Right ventricle myocardium inferior (tissue), 1 donor: ENCODE measurements at regions not wholly inside any gene's neighbourhood (a gene's known extent, or its start where the extent isn't known, plus 50 kb on each side); places are given as distances from the start of the nearest gene placed in this dataset.
"Not testable (repeated sequence)": the region's sequence is repeated elsewhere in the genome, so short reads cannot be mapped to it uniquely, and the experiment has no call there.

ENCODE experiments used
- ATAC-seq: fragments of 200-7000 bp; cut with Tn5 transposase; one replicate; pipeline ENCODE4 v1.9.1; 2020; ENCODE audit warnings: mild to moderate bottlenecking, moderate library complexity
- DNase-seq: peaks from one replicate; pipeline ENCODE4 v3.0.0; 2021; ENCODE audit errors: missing footprints
- intact Hi-C: fragments of 100-400 bp; cut with DNase I; formaldehyde crosslinking; loops from one replicate; pipeline ENCODE4 v1.11.0; 2022
- donor health status: DM: no; HTN: yes; CAD: no; lungs with severe emphysema.

GRCh38 chr14:81981307-81981675, 447.6 kb upstream of the SEL1L start:
- DNase-seq (no peak), ATAC-seq (no peak)
- intact Hi-C loops: no loop called here

- intact Hi-C loops: no loop called here
- ATAC-seq: no peak
- no peak for DNase-seq
Measured at GRCh38 chr14:81982046-81982445, 448.4 kb upstream of the SEL1L start.

GRCh38 chr14:81986005-81986404, 452.4 kb upstream of the SEL1L start:
- ATAC-seq: no peak
- intact Hi-C loops: no loop called here
- DNase-seq: no peak

- intact Hi-C loops: no loop called here
- DNase-seq (no peak), ATAC-seq (no peak)
Measured at GRCh38 chr14:81989211-81989610, 455.6 kb upstream of the SEL1L start.

- DNase-seq: no peak
- intact Hi-C loops: loop anchor here (5.0 kb wide), 1 partner anchor 278 kb away; no protein-coding TSS in a partner anchor
- ATAC-seq: no peak
Measured at GRCh38 chr14:81990312-81990761, 456.7 kb upstream of the SEL1L start.

GRCh38 chr14:81991998-81992397, 458.3 kb upstream of the SEL1L start:
- intact Hi-C loops: loop anchor here (5.0 kb wide), 1 partner anchor 280 kb away; no protein-coding TSS in a partner anchor
- no peak for ATAC-seq
- DNase-seq: no peak

- DNase-seq (no peak), ATAC-seq (no peak)
- intact Hi-C loops: loop anchor here (5.0 kb wide), 1 partner anchor 281 kb away; no protein-coding TSS in a partner anchor
Measured at GRCh38 chr14:81993432-81993831, 459.8 kb upstream of the SEL1L start.

GRCh38 chr14:82003426-82003825, 469.8 kb upstream of the SEL1L start:
- DNase-seq (no peak), ATAC-seq (no peak)
- intact Hi-C loops: no loop called here

- intact Hi-C loops: no loop called here
- ATAC-seq (no peak), DNase-seq (no peak)
Measured at GRCh38 chr14:82009076-82009475, 475.4 kb upstream of the SEL1L start.

- DNase-seq (no peak), ATAC-seq (no peak)
- intact Hi-C loops: no loop called here
Measured at GRCh38 chr14:82009993-82010392, 476.3 kb upstream of the SEL1L start.

- ATAC-seq: no peak
Measured at GRCh38 chr14:82011460-82011859, 477.8 kb upstream of the SEL1L start.

GRCh38 chr14:82029038-82029437, 495.4 kb upstream of the SEL1L start:
- no peak for DNase-seq
- intact Hi-C loops: no loop called here
- ATAC-seq: no peak

More at GRCh38 chr14:82011460-82011859, 477.8 kb upstream of the SEL1L start:
- intact Hi-C loops: no loop called here
- no peak for DNase-seq

GRCh38 chr14:82035397-82035796, 501.7 kb upstream of the SEL1L start:
- ATAC-seq (no peak), DNase-seq (no peak)
- intact Hi-C loops: no loop called here

- ATAC-seq, intact Hi-C loops, DNase-seq: not testable (repeated sequence)
Measured at GRCh38 chr14:82038066-82038465, 504.4 kb upstream of the SEL1L start.

GRCh38 chr14:82045339-82045738, 511.7 kb upstream of the SEL1L start:
- ATAC-seq (no peak), DNase-seq (no peak)
- intact Hi-C loops: no loop called here

- no peak for ATAC-seq
- intact Hi-C loops: no loop called here
- DNase-seq: no peak
Measured at GRCh38 chr14:82046512-82047226, 513.0 kb upstream of the SEL1L start.

- ATAC-seq: no peak
- intact Hi-C loops: no loop called here
- no peak for DNase-seq
Measured at GRCh38 chr14:82047777-82048470, 514.3 kb upstream of the SEL1L start.

GRCh38 chr14:82052778-82053177, 519.1 kb upstream of the SEL1L start:
- DNase-seq (no peak), ATAC-seq (no peak)
- intact Hi-C loops: no loop called here

- intact Hi-C loops: no loop called here
- ATAC-seq: no peak
- no peak for DNase-seq
Measured at GRCh38 chr14:82055515-82056115, 522.0 kb upstream of the SEL1L start.

- ATAC-seq: no peak
- no peak for DNase-seq
- intact Hi-C loops: no loop called here
Measured at GRCh38 chr14:82060219-82060618, 526.6 kb upstream of the SEL1L start.
